ENCODE measurements at regions not wholly inside any gene's neighbourhood (a gene's known extent, or its start where the extent isn't known, plus 50 kb on each side); places are given as distances from the start of the nearest gene placed in this dataset.

DNA sequence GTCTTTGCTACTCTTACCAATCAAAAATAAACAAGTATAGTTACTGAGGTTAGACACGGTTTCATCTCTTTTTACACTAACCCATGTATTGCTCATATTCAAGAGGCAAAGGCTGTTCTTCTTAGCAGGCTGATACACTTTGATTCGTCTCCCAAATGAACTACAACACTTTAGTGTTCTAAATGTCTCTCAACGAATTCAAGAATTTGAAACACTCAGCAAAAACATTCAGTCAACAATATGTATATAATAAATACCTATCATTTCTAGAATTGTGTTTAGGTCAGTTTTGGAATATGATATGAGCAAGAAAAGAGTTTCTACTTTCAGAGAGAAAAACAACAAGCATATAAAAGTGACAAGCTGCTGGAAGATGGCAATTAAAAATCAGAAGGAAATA is 669.6 kb upstream of the DPPA4 start:
- TF ChIP-seq, protein P1, sequence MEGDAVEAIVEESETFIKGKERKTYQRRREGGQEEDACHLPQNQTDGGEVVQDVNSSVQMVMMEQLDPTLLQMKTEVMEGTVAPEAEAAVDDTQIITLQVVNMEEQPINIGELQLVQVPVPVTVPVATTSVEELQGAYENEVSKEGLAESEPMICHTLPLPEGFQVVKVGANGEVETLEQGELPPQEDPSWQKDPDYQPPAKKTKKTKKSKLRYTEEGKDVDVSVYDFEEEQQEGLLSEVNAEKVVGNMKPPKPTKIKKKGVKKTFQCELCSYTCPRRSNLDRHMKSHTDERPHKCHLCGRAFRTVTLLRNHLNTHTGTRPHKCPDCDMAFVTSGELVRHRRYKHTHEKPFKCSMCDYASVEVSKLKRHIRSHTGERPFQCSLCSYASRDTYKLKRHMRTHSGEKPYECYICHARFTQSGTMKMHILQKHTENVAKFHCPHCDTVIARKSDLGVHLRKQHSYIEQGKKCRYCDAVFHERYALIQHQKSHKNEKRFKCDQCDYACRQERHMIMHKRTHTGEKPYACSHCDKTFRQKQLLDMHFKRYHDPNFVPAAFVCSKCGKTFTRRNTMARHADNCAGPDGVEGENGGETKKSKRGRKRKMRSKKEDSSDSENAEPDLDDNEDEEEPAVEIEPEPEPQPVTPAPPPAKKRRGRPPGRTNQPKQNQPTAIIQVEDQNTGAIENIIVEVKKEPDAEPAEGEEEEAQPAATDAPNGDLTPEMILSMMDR (IDR thresholded peaks at IDR 0.05) = no peak
- TF ChIP-seq POLR2AphosphoS5 (IDR thresholded peaks at IDR 0.05) = no peak

Measured in prostate gland (tissue), 2 donors.